ENCODE measurements at regions not wholly inside any gene's neighbourhood (a gene's known extent, or its start where the extent isn't known, plus 50 kb on each side); places are given as distances from the start of the nearest gene placed in this dataset.

- DNase-seq, result no peak
Measured at GRCh38 chr6:19427548-19427947, 409.6 kb upstream of the ID4 start.

GRCh38 chr6:19432966-19433498, 404.1 kb upstream of the ID4 start:
- no peak for DNase-seq

GRCh38 chr6:19434065-19434464, 403.1 kb upstream of the ID4 start:
- DNase-seq, result no peak

- no peak for DNase-seq
Measured at GRCh38 chr6:19435755-19436154, 401.4 kb upstream of the ID4 start.

- no peak for DNase-seq
Measured at GRCh38 chr6:19438566-19439353, 398.4 kb upstream of the ID4 start.

GRCh38 chr6:19440531-19440930, 396.6 kb upstream of the ID4 start:
- DNase-seq, result no peak

GRCh38 chr6:19443411-19443810, 393.8 kb upstream of the ID4 start:
- DNase-seq, result no peak

- DNase-seq, result no peak
Measured at GRCh38 chr6:19444041-19444440, 393.1 kb upstream of the ID4 start.

- DNase-seq, result no peak
Measured at GRCh38 chr6:19444481-19444880, 392.7 kb upstream of the ID4 start.

- no peak for DNase-seq
Measured at GRCh38 chr6:19446570-19446969, 390.6 kb upstream of the ID4 start.

- no peak for DNase-seq
Measured at GRCh38 chr6:19450651-19451050, 386.5 kb upstream of the ID4 start.

- DNase-seq, result no peak
Measured at GRCh38 chr6:19452495-19452894, 384.7 kb upstream of the ID4 start.

GRCh38 chr6:19454001-19454720, 383.0 kb upstream of the ID4 start:
- no peak for DNase-seq

- no peak for DNase-seq
Measured at GRCh38 chr6:19454721-19455392, 382.3 kb upstream of the ID4 start.

GRCh38 chr6:19463250-19463649, 373.9 kb upstream of the ID4 start:
- DNase-seq, result no peak

GRCh38 chr6:19463925-19464324, 373.2 kb upstream of the ID4 start:
- DNase-seq, result no peak

- DNase-seq, result no peak
Measured at GRCh38 chr6:19465256-19465655, 371.9 kb upstream of the ID4 start.

- DNase-seq, result no peak
Measured at GRCh38 chr6:19465760-19466159, 371.4 kb upstream of the ID4 start.

- DNase-seq, result no peak
Measured at GRCh38 chr6:19470333-19470732, 366.8 kb upstream of the ID4 start.

GRCh38 chr6:19472153-19472552, 365.0 kb upstream of the ID4 start:
- no peak for DNase-seq

GRCh38 chr6:19472850-19473249, 364.3 kb upstream of the ID4 start:
- no peak for DNase-seq

- no peak for DNase-seq
Measured at GRCh38 chr6:19477563-19477962, 359.6 kb upstream of the ID4 start.

- no peak for DNase-seq
Measured at GRCh38 chr6:19478273-19478672, 358.9 kb upstream of the ID4 start.

- no peak for DNase-seq
Measured at GRCh38 chr6:19478992-19479391, 358.2 kb upstream of the ID4 start.
